SK-N-SH treated with all-trans-retinoic acid at 6 μM for 48 hours (cell line): ENCODE measurements at regions not wholly inside any gene's neighbourhood (a gene's known extent, or its start where the extent isn't known, plus 50 kb on each side); places are given as distances from the start of the nearest gene placed in this dataset.

Experiments used
- ATAC-seq: fragments of 200-7000 bp; cut with Tn5 transposase; 3 replicates; pipeline ENCODE4 v1.9.1; 2020; ENCODE audit warnings: mild to moderate bottlenecking, moderate library complexity
- ARNTL ChIP-seq: fragments of 450-650 bp; formaldehyde crosslinking; IDR thresholded peaks from 2 replicates; pipeline ENCODE4 v1.5.0; 2020; ENCODE audit warnings: low read depth, mild to moderate bottlenecking, moderate library complexity, borderline replicate concordance
- BACH2 ChIP-seq: fragments of 250-450 bp; sonication (Bioruptor Pico); IDR thresholded peaks from 2 replicates; pipeline ENCODE4 v1.9.0; 2021; ENCODE audit warnings: mild to moderate bottlenecking, borderline replicate concordance
- CREB5 ChIP-seq: fragments of 250-450 bp; sonication (Bioruptor Pico); IDR thresholded peaks from 2 replicates; pipeline ENCODE4 v1.5.1; 2020; ENCODE audit warnings: low read depth, mild to moderate bottlenecking, moderate library complexity
- CSDC2 ChIP-seq: fragments of 250-450 bp; sonication (Bioruptor Pico); IDR thresholded peaks from 2 replicates; pipeline ENCODE4 v1.5.0; 2020; ENCODE audit warnings: mild to moderate bottlenecking, moderate library complexity
- CSRNP3 ChIP-seq: fragments of 250-450 bp; sonication (Bioruptor Pico); IDR thresholded peaks from 2 replicates; pipeline ENCODE4 v1.5.1; 2021; ENCODE audit warnings: mild to moderate bottlenecking, moderate library complexity
- ESRRG ChIP-seq: fragments of 250-450 bp; sonication (Bioruptor Pico); IDR thresholded peaks from 2 replicates; pipeline ENCODE4 v1.6.1; 2021; ENCODE audit warnings: mild to moderate bottlenecking
- GLIS3 ChIP-seq: fragments of 250-450 bp; sonication (Bioruptor Pico); IDR thresholded peaks from 2 replicates; pipeline ENCODE4 v1.5.0; 2020; ENCODE audit warnings: mild to moderate bottlenecking, moderate library complexity
- ISL1 ChIP-seq: fragments of 250-450 bp; sonication (Bioruptor Pico); IDR thresholded peaks from 2 replicates; pipeline ENCODE4 v2.1.2; 2022; ENCODE audit warnings: mild to moderate bottlenecking, moderate library complexity
- PATZ1 ChIP-seq: fragments of 250-450 bp; sonication (Bioruptor Pico); IDR thresholded peaks from 2 replicates; pipeline ENCODE4 v1.8.0; 2020; ENCODE audit warnings: mild to moderate bottlenecking, moderate library complexity, borderline replicate concordance
- POU6F1 ChIP-seq: fragments of 250-450 bp; sonication (Bioruptor Pico); IDR thresholded peaks from 2 replicates; pipeline ENCODE4 v1.8.0; 2021; ENCODE audit warnings: low read depth, mild to moderate bottlenecking, moderate library complexity, borderline replicate concordance
- PPARA ChIP-seq: fragments of 250-450 bp; sonication (Bioruptor Pico); IDR thresholded peaks from 2 replicates; pipeline ENCODE4 v1.5.0; 2020; ENCODE audit warnings: mild to moderate bottlenecking, borderline replicate concordance
- RARB ChIP-seq: fragments of 250-450 bp; sonication (Bioruptor Pico); IDR thresholded peaks from 2 replicates; pipeline ENCODE4 v1.8.0; 2021; ENCODE audit warnings: mild to moderate bottlenecking, moderate library complexity
- SNAI2 ChIP-seq: fragments of 250-450 bp; sonication (Bioruptor Pico); IDR thresholded peaks from 2 replicates; pipeline ENCODE4 v1.5.0; 2020; ENCODE audit warnings: mild to moderate bottlenecking, moderate library complexity
- TCF4 ChIP-seq: fragments of 250-450 bp; sonication (Bioruptor Pico); IDR thresholded peaks from 2 replicates; pipeline ENCODE4 v1.8.0; 2021; ENCODE audit warnings: mild to moderate bottlenecking, moderate library complexity, borderline replicate concordance
- TOX ChIP-seq: fragments of 250-450 bp; sonication (Bioruptor Pico); IDR thresholded peaks from 2 replicates; pipeline ENCODE4 v1.8.0; 2021; ENCODE audit warnings: mild to moderate bottlenecking, moderate library complexity, borderline replicate concordance
- TSHZ2 ChIP-seq: fragments of 250-450 bp; sonication (Bioruptor Pico); IDR thresholded peaks from 2 replicates; pipeline ENCODE4 v1.5.0; 2020; ENCODE audit warnings: mild to moderate bottlenecking, moderate library complexity
- ZC3H10 ChIP-seq: fragments of 250-450 bp; sonication (Bioruptor Pico); IDR thresholded peaks from 2 replicates; pipeline ENCODE4 v1.5.1; 2021; ENCODE audit warnings: mild to moderate bottlenecking, moderate library complexity
- ZFP3 ChIP-seq: fragments of 250-450 bp; sonication (Bioruptor Pico); IDR thresholded peaks from 2 replicates; pipeline ENCODE4 v1.5.0; 2020; ENCODE audit warnings: mild to moderate bottlenecking, moderate library complexity
- ZFP30 ChIP-seq: fragments of 450-650 bp; formaldehyde crosslinking; IDR thresholded peaks from 2 replicates; pipeline ENCODE4 v1.5.0; 2022; ENCODE audit warnings: mild to moderate bottlenecking, moderate library complexity
- ZNF565 ChIP-seq: fragments of 450-650 bp; formaldehyde crosslinking; conservative IDR thresholded peaks from 2 replicates; pipeline ENCODE4 v1.5.0; 2020; ENCODE audit warnings: low read depth, mild to moderate bottlenecking, moderate library complexity
- ZNF70 ChIP-seq: fragments of 450-650 bp; formaldehyde crosslinking; IDR thresholded peaks from 2 replicates; pipeline ENCODE4 v1.5.0; 2020; ENCODE audit warnings: mild to moderate bottlenecking, moderate library complexity
- ZNF8 ChIP-seq: fragments of 450-650 bp; formaldehyde crosslinking; IDR thresholded peaks from 2 replicates; pipeline ENCODE4 v1.5.0; 2020; ENCODE audit warnings: mild to moderate bottlenecking, moderate library complexity

- no peak for ATAC-seq
- TF ChIP-seq ZNF8: no peak
- no peak for TF ChIP-seq PATZ1
- TF ChIP-seq TCF4: no peak
- TF ChIP-seq, all 23 proteins: peak for 0
These were observed 1457.2 kb upstream of the PCDH7 start for GRCh38 chr4:29262986-29263385.

GRCh38 chr4:29276150-29276549 lies 1444.0 kb upstream of the PCDH7 start:
- no peak for TF ChIP-seq BACH2
- TF ChIP-seq ARNTL (CRISPR knock-in tag): no peak
- TF ChIP-seq PPARA (CRISPR knock-in tag): no peak
- TF ChIP-seq SNAI2 (CRISPR knock-in tag): no peak
- TF ChIP-seq PATZ1: no peak
- no peak for TF ChIP-seq ESRRG (CRISPR knock-in tag)
- TF ChIP-seq GLIS3: no peak
- no peak for TF ChIP-seq ISL1
- no peak for TF ChIP-seq ZFP30
- TF ChIP-seq ZC3H10 (CRISPR knock-in tag): no peak
- ATAC-seq: no peak

GRCh38 chr4:29277381-29277780 lies 1442.8 kb upstream of the PCDH7 start:
- peak; percentile 55 for ATAC-seq
- TF ChIP-seq ZNF8 (no peak), TOX (no peak), ARNTL (CRISPR knock-in tag) (no peak), ESRRG (CRISPR knock-in tag) (no peak), ZFP3 (CRISPR knock-in tag) (no peak), RARB (no peak), CSRNP3 (no peak), GLIS3 (no peak), POU6F1 (no peak), CSDC2 (CRISPR knock-in tag) (no peak), CREB5 (CRISPR knock-in tag) (no peak), PPARA (CRISPR knock-in tag) (no peak), TSHZ2 (CRISPR knock-in tag) (no peak), ZC3H10 (CRISPR knock-in tag) (no peak), BACH2 (no peak), ZNF70 (CRISPR knock-in tag) (no peak), SNAI2 (CRISPR knock-in tag) (no peak), ZNF565 (CRISPR knock-in tag) (no peak), ISL1 (no peak)
